Activated T-helper 1 cell treated with Interleukin-2 at 50 U/mL for 16 hours (primary cell): ENCODE measurements at regions not wholly inside any gene's neighbourhood (a gene's known extent, or its start where the extent isn't known, plus 50 kb on each side); places are given as distances from the start of the nearest gene placed in this dataset.
"Not testable (repeated sequence)": the region's sequence is repeated elsewhere in the genome, so short reads cannot be mapped to it uniquely, and the experiment has no call there.

Experiments used
- DNase-seq: peaks from one replicate; pipeline ENCODE4 v3.0.0-alpha.2; 2020; ENCODE audit warnings: low read depth

DNA sequence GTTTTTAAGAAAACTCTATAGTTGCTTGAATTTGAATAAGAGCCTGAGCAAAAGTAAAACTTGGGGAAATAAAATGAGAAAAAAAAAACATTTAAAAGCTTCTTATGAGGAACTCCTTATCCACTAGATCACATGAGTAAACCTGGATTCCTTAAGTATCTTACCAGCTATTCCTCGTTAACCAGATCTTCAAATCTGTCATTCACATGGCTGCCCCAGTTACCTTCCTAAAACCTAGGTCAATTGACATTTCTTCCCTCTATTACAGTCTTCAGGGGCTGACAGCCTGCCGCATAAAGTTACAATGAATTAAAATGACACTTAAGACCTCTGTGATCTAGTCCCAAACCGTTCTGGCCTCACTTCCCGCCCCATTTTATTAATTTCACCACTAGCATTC lies 583.6 kb downstream of the NR2F2 start:
- no peak for DNase-seq

DNA sequence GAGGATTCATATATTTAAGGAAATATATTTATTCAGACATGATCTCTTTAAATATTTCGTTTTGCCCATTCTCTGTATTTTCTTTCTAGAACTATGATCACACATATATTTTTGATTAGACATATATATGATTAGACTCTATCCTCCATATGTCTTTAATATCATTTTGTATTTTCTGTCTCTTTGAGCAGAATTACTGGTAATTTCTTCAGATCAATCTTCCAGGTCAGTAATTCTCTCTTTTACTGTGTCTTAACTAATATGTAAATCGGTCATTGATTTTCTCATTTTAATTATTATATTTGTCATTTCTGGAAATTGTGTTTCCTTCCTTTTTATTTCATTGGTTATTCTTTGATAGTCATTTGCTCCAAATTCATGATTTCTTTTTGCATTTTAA lies 586.2 kb downstream of the NR2F2 start:
- DNase-seq, result no peak

DNA sequence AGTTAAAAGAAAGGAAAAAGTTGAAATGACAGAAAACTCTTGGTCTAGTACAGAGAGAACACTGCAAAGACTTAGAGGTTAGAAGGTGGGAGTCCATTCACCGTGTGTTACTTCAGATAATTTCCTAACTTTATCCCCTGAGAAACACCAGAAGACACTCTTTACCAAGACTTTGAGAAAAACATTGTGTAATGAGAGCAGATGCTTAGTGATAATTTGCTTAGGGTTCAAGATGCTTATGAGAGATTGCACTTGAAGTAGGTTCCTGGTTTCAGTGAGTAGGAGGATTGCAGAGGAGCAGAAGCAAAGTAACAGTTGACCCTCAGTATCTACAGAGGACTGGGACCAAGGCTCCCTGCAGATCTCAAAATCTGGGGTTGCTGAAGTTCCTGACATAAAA lies 594.1 kb downstream of the NR2F2 start:
- no peak for DNase-seq

DNA sequence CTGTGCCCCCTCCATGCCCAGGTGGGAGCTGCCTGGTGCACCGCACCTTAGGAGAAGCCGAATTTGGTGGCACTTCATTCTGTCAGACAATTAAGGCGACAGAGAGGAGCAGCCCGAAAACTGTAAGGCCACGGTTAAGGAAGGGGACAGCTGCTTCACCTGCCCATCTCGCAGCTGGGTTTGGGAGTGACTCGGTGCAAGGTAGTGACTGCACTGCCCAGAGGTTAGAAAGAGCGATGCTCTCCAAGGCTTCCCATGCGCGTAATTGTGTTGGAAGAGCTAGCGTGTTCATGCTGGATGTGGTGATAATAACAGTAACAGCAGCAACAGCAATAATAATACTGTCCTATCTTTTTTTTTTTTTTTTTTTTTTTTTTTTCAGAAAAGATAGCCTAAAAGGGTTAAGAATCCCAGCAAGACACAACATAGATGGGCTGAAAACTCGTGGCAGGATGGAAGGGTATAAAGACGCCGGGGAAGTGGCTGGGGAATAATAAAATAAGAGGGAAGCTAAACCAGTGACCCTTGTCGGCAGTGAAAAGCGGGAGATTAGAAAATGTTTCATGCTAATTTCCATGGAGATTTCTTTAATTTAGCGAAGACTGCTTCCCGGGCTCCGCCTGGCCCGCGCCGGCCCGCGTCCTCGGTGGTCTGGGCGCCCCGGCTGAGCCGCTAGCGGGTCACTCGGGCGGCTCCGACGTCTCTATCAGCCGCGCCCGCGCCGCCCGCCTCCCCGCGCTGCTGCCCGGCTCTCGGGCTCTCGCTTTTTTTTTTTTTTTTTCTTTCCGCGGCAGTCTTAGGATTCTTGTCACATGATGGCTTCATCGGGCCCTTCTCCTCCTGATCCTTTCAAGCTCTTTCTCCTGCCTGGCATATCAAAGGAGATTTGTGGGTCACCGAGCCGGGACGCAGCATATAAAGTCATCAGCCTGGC lies 617.1 kb downstream of the NR2F2 start:
- no peak for DNase-seq

DNA sequence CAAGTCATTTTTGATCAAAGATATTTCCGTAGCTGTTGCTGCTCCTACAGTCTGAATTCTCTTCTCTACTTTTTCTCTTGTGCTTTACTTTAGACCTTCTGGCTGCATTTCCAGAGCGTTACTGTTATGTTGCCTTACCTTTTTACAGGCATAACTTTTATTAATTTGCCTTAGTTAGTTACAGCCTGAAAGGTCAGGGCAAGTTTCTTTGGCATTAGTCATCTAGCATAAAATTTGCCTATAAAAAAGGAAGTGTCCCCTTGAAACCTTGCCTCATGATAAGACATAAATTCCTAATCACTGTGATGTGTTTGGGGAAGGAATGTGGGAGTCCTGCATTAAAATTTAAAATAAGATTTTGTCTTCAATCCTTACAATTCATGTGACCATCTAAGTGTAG lies 618.5 kb downstream of the NR2F2 start:
- no peak for DNase-seq

DNA sequence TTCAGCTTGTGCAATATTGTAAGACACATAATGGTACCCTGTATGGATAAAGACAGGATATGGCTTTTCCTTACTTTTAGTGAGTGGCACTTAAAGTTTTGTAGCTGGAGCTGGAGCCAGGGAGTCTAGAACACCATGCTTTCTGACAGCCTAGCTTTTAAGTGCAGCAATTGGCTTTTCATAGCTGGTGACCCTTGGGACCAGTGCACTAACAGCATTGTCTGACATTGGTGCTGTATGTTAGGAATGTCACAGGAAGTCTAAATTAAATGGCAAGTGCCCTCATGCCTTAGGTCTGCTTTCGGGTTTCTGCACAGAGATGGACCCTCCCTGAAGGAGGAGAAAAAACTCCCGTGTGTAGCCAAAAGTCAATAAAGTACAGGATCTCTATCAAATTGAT lies 628.2 kb downstream of the NR2F2 start:
- no peak for DNase-seq

DNA sequence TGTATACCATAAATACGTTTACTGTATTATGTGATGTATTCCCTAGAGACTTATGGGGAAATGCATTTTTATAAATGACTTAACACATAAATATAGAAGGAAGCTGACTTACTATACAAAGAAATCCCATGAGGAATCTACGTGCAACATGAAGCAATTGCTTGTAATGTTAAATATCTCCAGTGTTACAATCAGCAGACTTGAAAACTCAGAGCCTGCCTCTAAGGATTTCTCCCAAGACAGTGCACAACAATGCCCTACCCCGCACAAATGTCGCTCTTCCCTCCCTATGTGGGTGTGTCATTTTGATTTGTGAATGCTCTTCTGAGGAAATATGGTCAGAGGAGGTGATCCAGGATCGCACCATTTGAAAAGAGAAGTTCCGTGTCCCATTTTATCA lies 629.0 kb downstream of the NR2F2 start:
- DNase-seq, result no peak

DNA sequence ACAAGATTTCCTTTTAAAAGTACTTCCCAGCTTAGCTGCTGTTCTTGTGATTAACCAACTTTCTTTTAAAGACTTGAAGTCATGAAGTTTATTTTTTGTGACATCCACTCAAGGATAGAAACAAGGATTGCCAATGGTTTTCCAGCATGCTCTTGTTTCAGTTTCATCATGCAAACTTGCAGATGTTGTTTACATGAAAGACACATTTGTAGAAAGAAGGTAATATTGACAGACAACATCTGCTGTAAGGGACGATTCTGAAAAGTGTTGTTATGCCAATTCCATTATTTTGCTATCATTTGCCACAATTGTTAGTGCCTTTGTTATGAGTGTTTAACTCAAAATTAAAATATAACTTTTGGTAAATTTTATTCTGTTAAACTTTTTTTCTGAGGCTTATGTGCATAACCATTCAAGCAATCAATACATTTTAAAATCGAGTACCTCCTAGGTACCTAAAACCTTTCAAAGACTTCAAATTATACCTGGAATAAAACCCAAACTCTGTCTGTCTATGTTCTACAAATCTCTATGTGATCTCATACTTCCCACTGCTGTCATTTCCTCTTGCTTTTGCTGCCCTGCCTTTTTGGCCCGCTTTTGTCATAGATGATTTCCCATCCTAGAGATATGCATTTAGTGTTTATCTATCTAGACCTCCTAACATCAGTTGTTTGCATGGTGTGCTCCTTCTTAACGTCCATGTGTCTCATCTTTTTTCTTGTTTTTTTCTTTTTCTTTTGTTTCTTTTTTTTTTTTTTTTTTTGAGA lies 630.4 kb downstream of the NR2F2 start:
- DNase-seq, result no peak

DNA sequence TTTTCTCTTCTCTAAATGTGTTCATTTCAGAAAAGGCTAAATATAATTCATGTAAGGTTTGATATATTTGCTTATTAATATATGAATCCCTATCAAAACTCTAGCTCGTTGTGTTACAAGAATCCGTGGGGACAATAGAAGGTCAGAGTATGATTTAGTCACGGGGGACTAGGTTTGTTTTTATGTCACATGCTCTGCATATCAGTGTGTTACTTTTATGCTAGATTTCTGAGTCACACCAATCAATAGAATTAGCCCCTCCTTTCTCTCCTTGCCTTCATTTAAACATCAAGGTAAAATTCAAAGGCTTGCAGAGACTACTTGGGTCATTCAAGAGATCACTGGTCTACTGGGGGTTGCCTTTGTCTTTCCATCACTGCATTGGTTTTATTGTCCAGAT lies 636.1 kb downstream of the NR2F2 start:
- no peak for DNase-seq

DNA sequence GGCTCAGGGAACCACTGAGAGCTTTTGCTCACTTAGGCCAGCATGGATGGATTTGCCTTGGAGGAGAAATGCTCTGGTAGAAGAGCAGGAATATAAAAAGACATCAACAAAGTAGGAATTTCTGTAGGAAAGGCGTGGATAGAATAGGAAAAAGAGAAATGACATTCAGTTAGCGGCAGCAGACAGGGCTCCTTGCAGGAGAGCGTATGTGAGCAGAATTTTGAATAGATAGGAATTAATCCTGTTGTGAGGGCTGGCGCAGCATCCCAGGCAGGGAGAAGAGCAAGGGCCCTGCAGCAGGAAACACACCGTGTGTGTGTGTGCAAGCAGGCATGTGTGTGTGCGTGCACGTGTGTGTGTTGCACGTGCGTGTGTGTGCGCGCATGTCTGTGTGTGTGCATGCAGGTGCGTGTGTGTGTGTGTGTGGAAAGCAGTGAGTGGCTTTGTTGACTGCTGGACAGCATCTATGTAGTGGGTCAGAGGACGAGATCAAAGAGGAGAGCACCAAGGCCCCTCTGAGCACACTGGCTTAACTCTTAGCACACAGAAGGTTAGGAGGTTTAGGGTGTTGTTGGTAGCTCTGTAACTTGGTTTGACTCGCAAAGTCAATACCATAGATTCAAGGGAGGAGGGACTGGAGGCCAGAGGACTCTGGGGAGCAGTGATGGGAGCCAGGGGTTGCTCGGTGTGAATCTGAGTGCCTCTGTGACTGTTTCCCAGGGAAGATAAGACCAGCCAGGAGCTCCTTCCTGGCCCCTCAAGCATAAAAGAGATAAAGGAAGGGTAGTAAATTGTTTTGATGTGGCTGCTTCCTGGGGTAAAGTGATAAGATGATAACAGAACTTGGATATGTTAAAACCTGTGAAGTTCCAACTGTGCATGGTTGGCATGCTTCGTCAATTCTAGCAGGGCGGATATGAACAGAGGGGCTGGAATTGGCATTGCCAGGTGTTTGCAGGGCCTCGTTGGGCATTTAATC lies 639.5 kb downstream of the NR2F2 start:
- no peak for DNase-seq

DNA sequence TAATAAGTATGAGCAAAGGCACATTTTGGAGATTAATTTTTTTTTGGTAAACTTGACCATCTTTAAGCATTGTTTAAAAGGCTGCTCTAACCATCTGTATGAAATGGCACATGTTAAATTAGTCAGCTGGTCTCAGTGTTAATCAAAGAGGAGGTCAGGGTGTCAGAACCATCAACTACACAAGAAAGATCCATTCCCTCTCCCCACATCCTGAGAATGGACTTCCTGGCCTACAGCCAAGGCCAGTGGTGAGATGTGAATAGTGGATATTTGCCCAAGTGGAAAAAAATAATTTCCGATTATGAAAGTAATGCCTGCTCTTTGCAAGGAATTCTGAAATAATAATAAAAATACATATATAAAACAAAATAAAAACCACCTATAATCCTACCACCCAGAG lies 641.7 kb downstream of the NR2F2 start:
- DNase-seq, result no peak

DNA sequence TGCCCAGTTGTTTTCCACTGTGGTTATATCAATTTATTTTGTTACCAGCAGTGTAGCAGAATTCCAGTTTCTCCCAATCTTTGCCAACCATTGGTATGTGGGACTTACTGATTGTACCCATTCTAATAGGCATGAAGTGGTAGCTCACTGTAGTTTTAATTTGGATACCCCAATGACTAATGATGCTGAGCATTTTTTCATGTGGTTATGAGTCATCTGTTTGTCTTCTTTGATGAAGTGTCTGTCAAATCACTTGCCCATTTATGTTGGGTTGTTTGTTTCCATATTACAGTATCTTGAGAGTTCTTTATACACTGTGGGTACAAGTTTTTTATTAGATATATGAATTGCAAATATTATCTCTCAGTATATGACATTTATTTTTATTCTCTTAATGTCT lies 644.3 kb downstream of the NR2F2 start:
- DNase-seq, result no peak

DNA sequence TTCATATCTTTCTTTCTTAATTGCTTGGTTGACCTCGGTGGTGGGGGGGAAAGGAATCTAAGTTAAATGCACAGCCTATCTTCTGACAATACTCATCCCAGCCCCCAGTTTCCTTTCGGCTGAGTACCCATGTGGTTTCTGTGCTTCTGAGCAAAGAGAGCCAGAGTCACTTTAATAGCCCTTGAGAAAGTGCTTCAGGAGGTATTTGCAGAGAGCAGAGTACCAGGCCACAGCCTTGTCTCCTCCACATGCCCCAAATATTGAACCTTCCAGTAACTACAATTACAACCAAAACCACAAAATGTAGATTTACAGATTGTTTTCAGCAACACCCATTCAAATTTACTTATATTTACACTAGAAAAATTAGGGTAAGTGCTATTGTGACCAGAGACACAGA lies 647.4 kb downstream of the NR2F2 start:
- DNase-seq, result no peak

DNA sequence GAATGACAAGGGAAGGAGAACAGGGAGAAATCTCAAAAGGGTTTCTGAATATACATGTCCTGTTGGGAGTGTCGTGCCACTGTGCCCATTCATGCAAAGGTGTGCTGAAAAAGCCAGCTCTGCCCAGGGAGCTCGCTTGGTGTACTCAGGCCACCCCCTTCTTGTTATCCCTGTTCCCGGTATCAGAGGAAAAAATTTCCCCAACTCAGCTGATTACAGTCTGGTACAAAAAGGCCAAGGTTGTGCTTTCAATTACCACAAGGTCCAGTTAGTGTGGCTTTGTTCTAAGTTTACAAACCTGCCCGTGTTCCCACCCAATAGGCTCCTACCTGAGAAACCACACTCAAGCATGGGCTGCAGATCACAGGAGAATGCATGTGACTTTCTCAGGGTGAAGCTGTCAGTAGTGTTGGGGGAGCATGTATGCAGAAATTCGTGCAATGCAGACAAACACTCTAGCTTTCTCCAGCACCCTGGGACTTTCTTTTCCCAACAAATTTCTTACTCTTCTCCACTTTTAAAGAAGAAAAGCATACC lies 648.5 kb downstream of the NR2F2 start:
- no peak for DNase-seq

DNA sequence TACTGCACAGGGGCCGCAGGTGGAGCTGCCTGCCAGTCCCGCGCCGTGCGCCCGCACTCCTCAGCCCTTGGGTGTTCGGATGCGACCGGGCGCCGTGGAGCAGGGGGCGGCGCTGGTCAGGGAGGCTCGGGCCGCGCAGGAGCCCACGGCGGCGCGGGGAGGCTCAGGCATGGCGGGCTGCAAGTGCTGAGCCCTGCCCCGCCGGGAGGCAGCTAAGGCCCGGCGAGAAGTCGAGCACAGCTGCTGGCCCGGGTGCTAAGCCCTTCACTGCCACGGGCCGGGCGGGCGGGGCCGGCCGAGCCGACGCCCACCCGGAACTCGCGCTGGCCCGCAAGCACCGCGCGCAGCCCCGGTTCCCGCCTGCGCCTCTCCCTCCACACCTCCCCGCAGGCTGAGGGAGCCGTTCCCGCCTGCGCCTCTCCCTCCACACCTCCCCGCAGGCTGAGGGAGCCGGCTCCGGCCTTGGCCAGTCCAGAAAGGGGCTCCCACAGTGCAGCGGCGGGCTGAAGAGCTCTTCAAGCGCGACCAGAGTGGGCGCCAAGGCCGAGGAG lies 653.7 kb downstream of the NR2F2 start:
- not testable (repeated sequence) for DNase-seq

DNA sequence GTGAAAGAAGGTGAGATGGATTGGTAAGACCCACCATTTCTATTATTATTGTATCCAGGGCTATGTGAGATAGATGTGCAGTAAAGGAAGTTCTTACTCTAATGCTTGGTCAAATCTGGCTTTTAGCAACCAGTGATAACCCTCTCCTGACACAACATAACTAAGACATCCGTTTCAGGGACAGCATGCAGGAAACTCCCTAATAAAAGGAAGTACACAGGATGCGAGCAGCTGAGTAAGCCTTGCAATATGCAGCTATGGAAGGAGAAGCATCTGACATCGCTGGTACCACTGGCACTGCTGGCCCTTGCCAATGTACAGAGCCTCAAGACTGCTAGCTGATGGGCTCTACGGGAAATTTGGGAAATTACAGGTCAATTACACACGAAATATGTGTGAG lies 662.3 kb downstream of the NR2F2 start:
- no peak for DNase-seq

DNA sequence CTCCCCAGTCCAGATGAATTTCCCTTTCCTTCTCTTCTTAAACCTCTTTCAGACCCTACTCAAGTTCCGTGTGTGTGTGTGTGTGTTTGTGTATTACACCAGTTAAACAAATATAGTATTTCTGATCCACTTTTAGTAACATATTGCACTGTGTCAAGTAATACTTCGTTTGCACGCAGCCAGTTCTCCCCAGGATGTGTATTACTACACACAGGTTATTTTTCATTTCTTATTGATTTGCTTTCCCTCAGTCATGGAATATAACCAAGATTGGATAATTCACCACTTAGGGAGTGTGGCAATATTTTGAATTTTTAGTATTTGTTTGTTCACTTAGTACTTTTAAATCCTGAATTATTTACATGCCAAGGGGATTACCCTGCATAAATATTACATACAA lies 667.0 kb downstream of the NR2F2 start:
- no peak for DNase-seq

DNA sequence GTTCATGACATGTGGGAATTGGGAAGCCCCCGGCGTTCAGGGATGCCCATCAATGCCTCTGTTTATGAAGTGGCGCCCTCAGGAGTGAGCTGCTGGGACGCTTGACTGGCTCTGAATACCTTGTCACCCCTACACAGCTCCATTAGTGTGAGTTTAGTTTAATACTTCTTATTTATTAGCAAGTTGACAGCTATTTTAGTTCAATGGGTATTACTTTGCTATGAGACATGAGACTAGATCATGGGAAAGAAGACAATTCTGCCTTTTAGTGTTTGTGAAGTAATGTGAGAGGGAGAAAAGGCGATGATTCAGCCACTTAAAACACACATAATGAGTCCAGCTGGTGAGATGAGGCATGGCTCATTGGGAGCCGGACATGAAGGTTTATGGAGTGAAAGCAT lies 678.5 kb downstream of the NR2F2 start:
- no peak for DNase-seq

DNA sequence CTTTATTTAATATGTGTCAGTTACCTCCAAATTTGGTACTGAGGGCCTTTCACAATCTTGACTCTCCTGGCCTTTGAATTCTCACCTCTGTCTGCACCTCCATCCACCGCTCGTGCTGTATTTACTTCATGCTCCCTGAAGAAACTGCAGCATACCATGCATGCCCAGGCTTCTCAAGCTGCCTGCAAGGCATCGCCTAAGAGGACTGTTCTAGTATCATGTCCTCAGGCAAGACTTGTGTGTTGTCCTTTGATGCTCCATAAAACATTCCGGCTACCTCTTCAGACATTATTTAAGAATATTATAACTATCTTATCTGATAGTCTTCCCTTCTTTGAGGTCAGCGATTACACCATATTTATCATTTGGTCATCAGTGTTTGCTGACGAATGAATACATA lies 682.5 kb downstream of the NR2F2 start:
- no peak for DNase-seq

DNA sequence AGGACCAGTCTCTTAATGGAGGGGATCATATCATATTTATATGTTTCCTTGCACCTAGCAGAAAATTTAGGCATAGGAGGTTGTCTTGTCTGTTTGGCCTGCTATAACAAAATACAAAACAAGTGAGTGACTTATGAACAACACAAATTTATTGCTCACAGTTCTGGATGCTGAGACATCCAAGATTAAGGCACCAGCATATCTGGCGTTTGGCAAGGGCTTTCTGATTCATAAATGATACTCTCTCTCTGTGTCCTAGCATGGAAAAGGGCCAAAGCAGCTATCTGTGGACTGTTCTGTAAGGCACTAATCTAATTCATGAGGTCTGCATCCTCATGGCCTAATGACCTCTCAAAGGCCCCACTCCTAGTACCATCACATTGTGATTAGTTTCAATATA lies 683.0 kb downstream of the NR2F2 start:
- no peak for DNase-seq

DNA sequence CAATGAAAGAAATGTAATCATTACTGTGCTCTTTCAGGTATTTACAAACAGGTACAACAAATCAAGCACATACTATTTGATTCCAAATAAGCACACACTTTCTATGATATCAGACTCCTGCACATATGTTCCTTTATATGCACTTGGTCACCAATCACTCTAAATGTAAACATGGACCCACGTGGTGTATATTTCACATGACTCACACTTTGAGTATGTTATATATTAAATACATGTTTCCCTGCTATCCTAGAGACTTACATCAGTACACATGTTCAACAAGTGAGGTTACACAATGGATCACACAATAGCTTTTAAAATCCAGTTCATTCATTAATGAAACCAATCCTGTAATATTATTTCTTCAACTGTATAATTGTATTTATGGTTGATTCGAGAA lies 683.5 kb downstream of the NR2F2 start:
- no peak for DNase-seq

DNA sequence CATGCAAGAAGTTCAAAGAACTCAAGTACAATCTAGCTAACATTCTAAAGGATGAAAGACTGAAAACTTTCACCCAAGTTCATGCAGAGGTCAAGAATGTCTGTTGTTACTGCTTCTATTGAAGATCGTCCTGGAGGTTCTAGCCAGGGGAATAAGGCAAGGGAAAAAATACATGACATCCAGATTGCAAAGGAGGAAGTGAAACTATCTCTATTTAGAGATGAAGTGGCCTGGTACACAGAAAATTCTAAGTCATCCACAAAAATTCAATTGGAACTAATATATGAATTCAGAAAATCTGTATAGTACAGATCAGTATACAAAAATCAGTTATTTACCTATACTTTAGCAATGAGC lies 693.0 kb downstream of the NR2F2 start:
- DNase-seq, result no peak
